CD4-positive, CD25-positive, alpha-beta regulatory T cell (primary cell): ENCODE measurements at regions not wholly inside any gene's neighbourhood (a gene's known extent, or its start where the extent isn't known, plus 50 kb on each side); places are given as distances from the start of the nearest gene placed in this dataset.
A peak's percentile ranks its signal among the peaks of the same experiment; 100 is the strongest.

ENCODE experiments used
- ATAC-seq, 2 donors: fragments of 150-1000 bp; cut with Tn5 transposase; one replicate each; pipeline ENCODE4 v1.10.0; 2021; ENCODE audit warnings: low read depth in 2 of 2, moderate number of reproducible peaks in 2 of 2, moderate library complexity in 1 of 2
- DNase-seq, 3 donors: peaks; one replicate each; pipeline versions ENCODE4 v3.0.0 to v3.0.0-alpha.2; 2012 to 2022; ENCODE audit warnings: mixed read lengths in 1 of 3
- H3K27ac ChIP-seq: one replicate; pipeline ENCODE4 v1.7.0; 2013; ENCODE audit warnings: mild to moderate bottlenecking, low read length; ENCODE audit not compliant: insufficient read depth, poor library complexity, severe bottlenecking
- H3K27me3 ChIP-seq: one replicate; pipeline ENCODE4 v1.7.0; 2013; ENCODE audit warnings: low read length; ENCODE audit not compliant: control insufficient read depth, insufficient read depth
- H3K36me3 ChIP-seq: one replicate; pipeline ENCODE4 v1.7.0; 2013; ENCODE audit warnings: mild to moderate bottlenecking, low read length, moderate library complexity; ENCODE audit not compliant: control insufficient read depth, insufficient read depth
- H3K4me1 ChIP-seq: 2 replicates; pipeline ENCODE4 v1.7.0; 2013; ENCODE audit warnings: mild to moderate bottlenecking, low read length; ENCODE audit not compliant: insufficient read depth, control insufficient read depth, poor library complexity, severe bottlenecking
- H3K4me3 ChIP-seq: one replicate; pipeline ENCODE4 v1.7.0; 2013; ENCODE audit warnings: low read depth, mild to moderate bottlenecking, low read length, moderate library complexity
- H3K9me3 ChIP-seq, 2 experiments: 1 replicate in 1 of 2; 2 replicates in 1 of 2; pipeline ENCODE4 v1.7.0; 2013; ENCODE audit warnings: low read length in 2 of 2, mild to moderate bottlenecking in 1 of 2, moderate library complexity in 1 of 2; ENCODE audit not compliant: control insufficient read depth in 2 of 2
- H3K27ac Mint-ChIP-seq, 3 donors: one replicate each; pipeline ENCODE4 v1.8.0; 2020 to 2022; ENCODE audit warnings: mild to moderate bottlenecking in 3 of 3, mixed read lengths in 3 of 3, moderate library complexity in 2 of 3
- H3K27me3 Mint-ChIP-seq: one replicate; pipeline ENCODE4 v1.8.0; 2022; ENCODE audit warnings: mild to moderate bottlenecking, mixed read lengths
- H3K36me3 Mint-ChIP-seq: one replicate; pipeline ENCODE4 v1.8.0; 2020; ENCODE audit warnings: mixed read lengths
- H3K4me1 Mint-ChIP-seq, 4 donors: one replicate each; pipeline ENCODE4 v1.8.0; 2020 to 2022; ENCODE audit warnings: mixed read lengths in 4 of 4, mild to moderate bottlenecking in 1 of 4
- H3K4me3 Mint-ChIP-seq, 4 donors: one replicate each; pipeline ENCODE4 v1.8.0; 2020 to 2022; ENCODE audit warnings: mild to moderate bottlenecking in 4 of 4, mixed read lengths in 4 of 4, moderate library complexity in 3 of 4
- H3K9me3 Mint-ChIP-seq, 7 donors: one replicate each; pipeline ENCODE4 v1.8.0; 2020 to 2022; ENCODE audit warnings: mixed read lengths in 7 of 7, mild to moderate bottlenecking in 3 of 7, moderate library complexity in 2 of 7

DNA sequence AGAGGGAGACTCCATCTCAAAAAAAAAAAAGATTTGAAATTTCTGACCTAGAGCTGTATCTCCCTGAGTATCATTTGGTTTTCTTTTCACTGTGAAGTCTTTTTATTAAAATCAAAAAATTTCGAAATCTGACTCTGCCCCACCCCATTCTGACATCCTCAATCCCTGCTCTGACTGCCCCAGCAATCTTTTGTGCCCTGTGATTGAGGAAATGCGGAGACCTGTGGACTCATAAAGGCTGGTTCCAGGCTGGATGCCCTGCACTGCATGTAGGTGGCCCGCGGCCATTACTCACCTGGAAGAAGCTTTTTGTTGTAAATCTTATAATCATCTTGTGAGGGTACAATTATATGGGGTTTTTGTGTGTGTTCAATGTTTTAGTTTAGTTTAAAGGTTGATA is 147.3 kb upstream of the SEMA6D start:
- Mint-ChIP-seq H3K36me3 (no peaks in the 10 kb centered on the region), H3K27me3 (no peaks in the 10 kb centered on the region), H3K9me3 (peaks cover 0 to 5% (median under 1%) of the 10 kb centered on the region in 7 donors), H3K27ac (no peak overlapping the region), H3K4me1 (no peaks in the 10 kb centered on the region), H3K4me3 (no peak overlapping the region)
- no peak overlapping the region for H3K27ac ChIP-seq
- H3K27me3 ChIP-seq: no peaks in the 10 kb centered on the region
- H3K4me3 ChIP-seq: no peak overlapping the region
- peaks cover 0 to 3% of the 10 kb centered on the region in 2 experiments for H3K9me3 ChIP-seq
- H3K4me1 ChIP-seq: no peaks in the 10 kb centered on the region
- ATAC-seq: no peak
- DNase-seq: no peak
- no peaks in the 10 kb centered on the region for H3K36me3 ChIP-seq

GRCh38 chr15:47570451-47570850 is 146.9 kb upstream of the SEMA6D start:
- Histone ChIP-seq H3K4me3 (no peak overlapping the region), H3K4me1 (no peaks in the 10 kb centered on the region), H3K27me3 (no peaks in the 10 kb centered on the region), H3K36me3 (no peaks in the 10 kb centered on the region), H3K9me3 (peaks cover 0 to 3% of the 10 kb centered on the region in 2 experiments), H3K27ac (no peak overlapping the region)
- DNase-seq: no peak
- H3K27ac Mint-ChIP-seq: peak overlapping the region in 1 of 3 donors; percentile 33
- no peak overlapping the region for H3K4me3 Mint-ChIP-seq
- peaks cover 0 to 5% (median 2%) of the 10 kb centered on the region in 7 donors for H3K9me3 Mint-ChIP-seq
- H3K27me3 Mint-ChIP-seq: no peaks in the 10 kb centered on the region
- no peaks in the 10 kb centered on the region for H3K36me3 Mint-ChIP-seq
- no peaks in the 10 kb centered on the region for H3K4me1 Mint-ChIP-seq
- no peak for ATAC-seq

DNA sequence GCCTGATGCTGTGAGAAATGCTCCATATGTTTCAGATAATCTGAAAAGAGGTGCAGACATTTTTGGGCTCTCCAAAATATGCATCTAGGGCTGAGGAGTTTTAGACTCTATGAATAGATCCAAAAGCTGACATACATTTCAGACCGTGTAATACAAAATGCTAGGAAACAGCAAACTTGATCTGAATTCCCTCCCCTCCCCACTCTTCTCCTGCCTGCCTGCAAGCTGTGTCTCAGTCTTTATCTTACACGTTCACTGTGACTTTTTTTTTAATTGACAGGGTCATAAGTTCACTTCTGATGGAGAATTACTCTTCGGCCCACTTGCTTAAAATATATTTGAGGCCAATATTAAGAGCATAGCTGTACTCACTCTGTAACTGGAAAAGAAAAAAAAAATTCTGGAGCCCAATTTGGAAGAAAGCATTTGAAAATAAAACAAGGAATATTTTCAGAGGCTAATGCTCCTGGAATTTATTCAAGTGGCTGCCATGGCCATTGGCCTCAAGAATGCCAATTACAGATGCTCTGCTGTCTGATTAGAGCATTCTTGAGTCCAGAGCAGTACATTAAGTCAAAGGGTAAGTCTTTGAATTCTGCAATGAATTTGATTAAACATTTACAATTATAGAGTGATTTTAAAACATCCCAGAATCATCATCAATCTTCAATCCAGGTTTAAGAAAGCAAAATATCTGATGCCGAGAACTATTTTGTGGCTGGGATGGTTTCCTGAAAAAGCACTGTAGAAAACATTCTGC is 146.2 kb upstream of the SEMA6D start:
- Mint-ChIP-seq H3K9me3 (peaks cover 0 to 5% (median 1%) of the 10 kb centered on the region in 7 donors), H3K4me3 (no peak overlapping the region), H3K27me3 (no peaks in the 10 kb centered on the region), H3K4me1 (no peaks in the 10 kb centered on the region), H3K27ac (no peak overlapping the region), H3K36me3 (no peaks in the 10 kb centered on the region)
- no peaks in the 10 kb centered on the region for H3K4me1 ChIP-seq
- ATAC-seq: no peak
- no peaks in the 10 kb centered on the region for H3K27me3 ChIP-seq
- DNase-seq: no peak
- H3K4me3 ChIP-seq: no peak overlapping the region
- H3K9me3 ChIP-seq: peaks cover 0 to 2% of the 10 kb centered on the region in 2 experiments
- H3K27ac ChIP-seq: no peak overlapping the region
- no peaks in the 10 kb centered on the region for H3K36me3 ChIP-seq

DNA sequence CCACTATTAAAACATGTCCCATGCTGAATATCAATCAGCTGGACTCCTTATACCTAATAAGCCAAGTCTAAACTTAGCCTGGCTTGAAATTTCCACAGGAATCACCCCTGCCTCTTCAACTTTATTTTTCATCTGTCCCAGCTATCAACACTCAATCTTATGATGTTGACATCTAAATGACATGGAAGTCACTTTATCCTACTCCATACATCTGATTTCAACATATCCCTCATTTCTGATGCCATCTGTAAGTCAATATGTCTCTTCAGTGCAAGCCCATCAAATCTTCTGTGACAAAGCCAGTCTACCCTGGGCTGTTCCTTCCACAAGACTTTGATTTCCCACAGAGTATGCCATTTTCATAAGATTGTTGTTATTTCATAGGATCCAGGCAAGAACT is 143.6 kb upstream of the SEMA6D start:
- peaks cover 0 to 3% (median 0%) of the 10 kb centered on the region in 7 donors for H3K9me3 Mint-ChIP-seq
- Histone ChIP-seq H3K4me1 (no peaks in the 10 kb centered on the region), H3K36me3 (no peaks in the 10 kb centered on the region), H3K4me3 (no peak overlapping the region), H3K27ac (no peak overlapping the region), H3K27me3 (no peaks in the 10 kb centered on the region), H3K9me3 (no peaks in the 10 kb centered on the region)
- no peak for ATAC-seq
- no peaks in the 10 kb centered on the region for H3K36me3 Mint-ChIP-seq
- no peaks in the 10 kb centered on the region for H3K4me1 Mint-ChIP-seq
- H3K27ac Mint-ChIP-seq: no peak overlapping the region
- no peaks in the 10 kb centered on the region for H3K27me3 Mint-ChIP-seq
- no peak for DNase-seq
- no peak overlapping the region for H3K4me3 Mint-ChIP-seq

- no peaks in the 10 kb centered on the region for H3K4me1 ChIP-seq
- no peak for DNase-seq
- H3K27ac ChIP-seq: no peak overlapping the region
- no peak overlapping the region for H3K4me3 ChIP-seq
- no peak for ATAC-seq
- Mint-ChIP-seq H3K36me3 (no peaks in the 10 kb centered on the region), H3K27ac (no peak overlapping the region), H3K9me3 (peaks cover 0 to 3% (median 0%) of the 10 kb centered on the region in 7 donors), H3K4me1 (no peaks in the 10 kb centered on the region), H3K27me3 (no peaks in the 10 kb centered on the region), H3K4me3 (no peak overlapping the region)
- H3K9me3 ChIP-seq: no peaks in the 10 kb centered on the region
- no peaks in the 10 kb centered on the region for H3K36me3 ChIP-seq
- H3K27me3 ChIP-seq: no peaks in the 10 kb centered on the region
Observed at GRCh38 chr15:47577000-47577399, 140.3 kb upstream of the SEMA6D start.

GRCh38 chr15:47577461-47577860 is 139.8 kb upstream of the SEMA6D start:
- Histone ChIP-seq H3K4me3 (no peak overlapping the region), H3K27me3 (no peaks in the 10 kb centered on the region), H3K9me3 (no peaks in the 10 kb centered on the region), H3K36me3 (no peaks in the 10 kb centered on the region), H3K4me1 (no peaks in the 10 kb centered on the region), H3K27ac (no peak overlapping the region)
- DNase-seq: no peak
- H3K9me3 Mint-ChIP-seq: peaks cover 0 to 3% (median under 1%) of the 10 kb centered on the region in 7 donors
- ATAC-seq: no peak
- no peaks in the 10 kb centered on the region for H3K4me1 Mint-ChIP-seq
- no peaks in the 10 kb centered on the region for H3K36me3 Mint-ChIP-seq
- no peak overlapping the region for H3K4me3 Mint-ChIP-seq
- no peak overlapping the region for H3K27ac Mint-ChIP-seq
- H3K27me3 Mint-ChIP-seq: no peaks in the 10 kb centered on the region

- H3K9me3 Mint-ChIP-seq: peaks cover 0 to 4% (median 0%) of the 10 kb centered on the region in 7 donors
- H3K4me3 Mint-ChIP-seq: no peak overlapping the region
- H3K4me1 Mint-ChIP-seq: no peaks in the 10 kb centered on the region
- H3K36me3 ChIP-seq: no peaks in the 10 kb centered on the region
- H3K4me1 ChIP-seq: no peaks in the 10 kb centered on the region
- H3K27ac Mint-ChIP-seq: no peak overlapping the region
- DNase-seq (no peak), ATAC-seq (no peak)
- H3K27ac ChIP-seq: no peak overlapping the region
- no peaks in the 10 kb centered on the region for H3K27me3 ChIP-seq
- H3K36me3 Mint-ChIP-seq: no peaks in the 10 kb centered on the region
- H3K9me3 ChIP-seq: no peaks in the 10 kb centered on the region
- no peak overlapping the region for H3K4me3 ChIP-seq
- H3K27me3 Mint-ChIP-seq: no peaks in the 10 kb centered on the region
Observed at GRCh38 chr15:47582233-47582632, 135.1 kb upstream of the SEMA6D start.

GRCh38 chr15:47584316-47584715 is 133.0 kb upstream of the SEMA6D start:
- no peaks in the 10 kb centered on the region for H3K9me3 ChIP-seq
- Mint-ChIP-seq H3K36me3 (no peaks in the 10 kb centered on the region), H3K9me3 (peaks cover 0 to 5% (median 0%) of the 10 kb centered on the region in 7 donors), H3K27ac (no peak overlapping the region), H3K4me1 (no peaks in the 10 kb centered on the region), H3K4me3 (no peak overlapping the region), H3K27me3 (no peaks in the 10 kb centered on the region)
- no peaks in the 10 kb centered on the region for H3K36me3 ChIP-seq
- no peaks in the 10 kb centered on the region for H3K27me3 ChIP-seq
- DNase-seq (no peak), ATAC-seq (no peak)
- H3K4me1 ChIP-seq: no peaks in the 10 kb centered on the region
- no peak overlapping the region for H3K4me3 ChIP-seq
- no peak overlapping the region for H3K27ac ChIP-seq
